ENCODE measurements at regions not wholly inside any gene's neighbourhood (a gene's known extent, or its start where the extent isn't known, plus 50 kb on each side); places are given as distances from the start of the nearest gene placed in this dataset.
"Not testable (repeated sequence)": the region's sequence is repeated elsewhere in the genome, so short reads cannot be mapped to it uniquely, and the experiment has no call there.

- no peaks in the 10 kb centered on the region for H3K27me3 ChIP-seq
- no peaks in the 10 kb centered on the region for H3K4me1 ChIP-seq
- H3K27ac ChIP-seq, result no peak overlapping the region
- no peak for DNase-seq (ENCODE audit: low spot score in 2 of 2)
- H3K9me3 ChIP-seq, result no peaks in the 10 kb centered on the region
- no peak overlapping the region for H3K4me3 ChIP-seq
- no peaks in the 10 kb centered on the region for H3K36me3 ChIP-seq
- WGBS, result 73% methylated on average over 2 of the region's 2 CpGs
- TF ChIP-seq EP300 (IDR thresholded peaks at IDR 0.05) (no peak), CTCF (IDR thresholded peaks at IDR 0.05) (no peak), POLR2A (IDR thresholded peaks at IDR 0.05) (no peak), POLR2AphosphoS5 (IDR thresholded peaks at IDR 0.05) (no peak)
Observed at GRCh38 chr18:28269750-28270149, 92.8 kb upstream of the CDH2 start.

- Histone ChIP-seq H3K4me1 (no peaks in the 10 kb centered on the region), H3K36me3 (no peaks in the 10 kb centered on the region), H3K27me3 (no peaks in the 10 kb centered on the region), H3K4me3 (no peak overlapping the region), H3K9me3 (no peaks in the 10 kb centered on the region), H3K27ac (no peak overlapping the region)
- no peak for TF ChIP-seq CTCF (IDR thresholded peaks at IDR 0.05)
- no peak for TF ChIP-seq POLR2AphosphoS5 (IDR thresholded peaks at IDR 0.05)
- no peak for TF ChIP-seq EP300 (IDR thresholded peaks at IDR 0.05)
- TF ChIP-seq POLR2A (IDR thresholded peaks at IDR 0.05), result no peak
- 53% methylated on average over 4 of the region's 4 CpGs for WGBS
- no peak for DNase-seq (ENCODE audit: low spot score in 2 of 2)
Observed at GRCh38 chr18:28267878-28268625, 91.1 kb upstream of the CDH2 start.

- DNase-seq (ENCODE audit: low spot score in 2 of 2), result no peak
- 40% methylated on average over 2 of the region's 2 CpGs for WGBS
- Histone ChIP-seq H3K27me3 (no peaks in the 10 kb centered on the region), H3K4me1 (no peaks in the 10 kb centered on the region), H3K36me3 (no peaks in the 10 kb centered on the region), H3K4me3 (no peak overlapping the region), H3K9me3 (no peaks in the 10 kb centered on the region), H3K27ac (no peak overlapping the region)
- no peak for TF ChIP-seq EP300 (IDR thresholded peaks at IDR 0.05)
- TF ChIP-seq POLR2AphosphoS5 (IDR thresholded peaks at IDR 0.05), result no peak
- no peak for TF ChIP-seq CTCF (IDR thresholded peaks at IDR 0.05)
- no peak for TF ChIP-seq POLR2A (IDR thresholded peaks at IDR 0.05)
Observed at GRCh38 chr18:28267276-28267675, 90.3 kb upstream of the CDH2 start.

- no peaks in the 10 kb centered on the region for H3K36me3 ChIP-seq
- H3K4me1 ChIP-seq, result no peaks in the 10 kb centered on the region
- H3K27ac ChIP-seq, result no peak overlapping the region
- no peak overlapping the region for H3K4me3 ChIP-seq
- DNase-seq (ENCODE audit: low spot score in 2 of 2), result no peak
- WGBS, result 58% methylated on average over 2 of the region's 2 CpGs
- H3K9me3 ChIP-seq, result no peaks in the 10 kb centered on the region
- no peak for TF ChIP-seq EP300 (IDR thresholded peaks at IDR 0.05)
- H3K27me3 ChIP-seq, result no peaks in the 10 kb centered on the region
Observed at GRCh38 chr18:28256166-28256565, 79.2 kb upstream of the CDH2 start.

- no peak for DNase-seq (ENCODE audit: low spot score in 2 of 2)
- Histone ChIP-seq H3K27ac (no peak overlapping the region), H3K27me3 (no peaks in the 10 kb centered on the region), H3K4me3 (no peak overlapping the region), H3K36me3 (no peaks in the 10 kb centered on the region), H3K9me3 (no peaks in the 10 kb centered on the region), H3K4me1 (no peaks in the 10 kb centered on the region)
- no peak for TF ChIP-seq CTCF (IDR thresholded peaks at IDR 0.05)
- TF ChIP-seq EP300 (IDR thresholded peaks at IDR 0.05), result no peak
- TF ChIP-seq POLR2A (IDR thresholded peaks at IDR 0.05), result no peak
- no peak for TF ChIP-seq POLR2AphosphoS5 (IDR thresholded peaks at IDR 0.05)
Observed at GRCh38 chr18:28248653-28249052, 71.7 kb upstream of the CDH2 start.

GRCh38 chr18:28240626-28241025 lies 63.7 kb upstream of the CDH2 start:
- H3K4me3 ChIP-seq; H3K27me3 ChIP-seq; H3K9me3 ChIP-seq; DNase-seq (ENCODE audit: low spot score in 2 of 2); H3K27ac ChIP-seq; H3K36me3 ChIP-seq; H3K4me1 ChIP-seq: not testable (repeated sequence)
- 90% methylated on average over 14 of the region's 16 CpGs for WGBS
